ENCODE measurements at regions not wholly inside any gene's neighbourhood (a gene's known extent, or its start where the extent isn't known, plus 50 kb on each side); places are given as distances from the start of the nearest gene placed in this dataset.

- Histone ChIP-seq H3K9me3 (no peaks in the 10 kb centered on the region), H3K4me3 (no peak overlapping the region), H3K4me1 (no peaks in the 10 kb centered on the region), H3K27ac (no peak overlapping the region), H3K36me3 (no peaks in the 10 kb centered on the region), H3K27me3 (no peaks in the 10 kb centered on the region)
- intact Hi-C loops (cut with DNase I; ENCODE audit: low total_unique reads), result no loop called here
- DNase-seq (ENCODE audit: low spot score in 2 of 2), result no peak
- no peak for TF ChIP-seq POLR2AphosphoS5 (IDR thresholded peaks at IDR 0.05)
- TF ChIP-seq CTCF (IDR thresholded peaks at IDR 0.05), result no peak
- TF ChIP-seq POLR2A (IDR thresholded peaks at IDR 0.05), result no peak
Observed at GRCh38 chr5:29337030-29337429, 1856.5 kb upstream of the CDH6 start.

GRCh38 chr5:29321591-29321990 lies 1871.9 kb upstream of the CDH6 start:
- TF ChIP-seq POLR2A (IDR thresholded peaks at IDR 0.05), result no peak
- TF ChIP-seq POLR2AphosphoS5 (IDR thresholded peaks at IDR 0.05), result no peak
- TF ChIP-seq CTCF (IDR thresholded peaks at IDR 0.05), result no peak

GRCh38 chr5:29309359-29309758 lies 1884.1 kb upstream of the CDH6 start:
- Histone ChIP-seq H3K9me3 (no peaks in the 10 kb centered on the region), H3K4me1 (no peaks in the 10 kb centered on the region), H3K4me3 (no peak overlapping the region), H3K27ac (no peak overlapping the region), H3K27me3 (no peaks in the 10 kb centered on the region), H3K36me3 (no peaks in the 10 kb centered on the region)
- no peak for DNase-seq (ENCODE audit: low spot score in 2 of 2)
- intact Hi-C loops (cut with DNase I; ENCODE audit: low total_unique reads), result no loop called here
- TF ChIP-seq POLR2AphosphoS5 (IDR thresholded peaks at IDR 0.05) (no peak), POLR2A (IDR thresholded peaks at IDR 0.05) (no peak), CTCF (IDR thresholded peaks at IDR 0.05) (no peak)

More at GRCh38 chr5:29321591-29321990, 1871.9 kb upstream of the CDH6 start:
- Histone ChIP-seq H3K9me3 (no peaks in the 10 kb centered on the region), H3K27me3 (no peaks in the 10 kb centered on the region), H3K36me3 (no peaks in the 10 kb centered on the region), H3K27ac (no peak overlapping the region), H3K4me3 (no peak overlapping the region), H3K4me1 (no peaks in the 10 kb centered on the region)
- no peak for DNase-seq (ENCODE audit: low spot score in 2 of 2)
- intact Hi-C loops (cut with DNase I; ENCODE audit: low total_unique reads), result no loop called here

GRCh38 chr5:29307478-29307877 lies 1886.0 kb upstream of the CDH6 start:
- Histone ChIP-seq H3K27me3 (no peaks in the 10 kb centered on the region), H3K27ac (no peak overlapping the region), H3K9me3 (no peaks in the 10 kb centered on the region), H3K4me3 (no peak overlapping the region), H3K4me1 (no peaks in the 10 kb centered on the region), H3K36me3 (no peaks in the 10 kb centered on the region)
- intact Hi-C loops (cut with DNase I; ENCODE audit: low total_unique reads), result no loop called here
- DNase-seq (ENCODE audit: low spot score in 2 of 2), result no peak
- TF ChIP-seq POLR2A (IDR thresholded peaks at IDR 0.05) (no peak), POLR2AphosphoS5 (IDR thresholded peaks at IDR 0.05) (no peak), CTCF (IDR thresholded peaks at IDR 0.05) (no peak)

GRCh38 chr5:29304545-29304944 lies 1888.9 kb upstream of the CDH6 start:
- no peaks in the 10 kb centered on the region for H3K36me3 ChIP-seq
- H3K4me1 ChIP-seq, result no peaks in the 10 kb centered on the region
- intact Hi-C loops (cut with DNase I; ENCODE audit: low total_unique reads), result no loop called here
- H3K27me3 ChIP-seq, result no peaks in the 10 kb centered on the region
- no peak overlapping the region for H3K27ac ChIP-seq
- TF ChIP-seq CTCF (IDR thresholded peaks at IDR 0.05) (no peak), POLR2A (IDR thresholded peaks at IDR 0.05) (no peak), POLR2AphosphoS5 (IDR thresholded peaks at IDR 0.05) (no peak)
- H3K9me3 ChIP-seq, result no peaks in the 10 kb centered on the region
- no peak for DNase-seq (ENCODE audit: low spot score in 2 of 2)
- H3K4me3 ChIP-seq, result no peak overlapping the region
